ENCODE measurements at regions not wholly inside any gene's neighbourhood (a gene's known extent, or its start where the extent isn't known, plus 50 kb on each side); places are given as distances from the start of the nearest gene placed in this dataset.

GRCh38 chr2:211144078-211144477 lies 587.7 kb downstream of the CPS1 start:
- no peak for TF ChIP-seq JUND (IDR thresholded peaks at IDR 0.05; ENCODE audit: low read length)
- TF ChIP-seq ATF3 (IDR thresholded peaks at IDR 0.05; ENCODE audit: insufficient read depth, low read depth, low read length): no peak
- no peak for TF ChIP-seq TAF1 (IDR thresholded peaks at IDR 0.05; ENCODE audit: low read depth, low read length)
- no peak for TF ChIP-seq CTCF (IDR thresholded peaks at IDR 0.05; ENCODE audit: control extremely low read depth in 1 of 3, insufficient read depth in 1 of 3, low read depth in 1 of 3, low read length in 3 of 3)
- no peak for TF ChIP-seq NRF1 (IDR thresholded peaks at IDR 0.05; ENCODE audit: low read depth, low read length)
- TF ChIP-seq MAX (IDR thresholded peaks at IDR 0.05): no peak
- TF ChIP-seq TCF12 (IDR thresholded peaks at IDR 0.05; ENCODE audit: low read depth, low read length): no peak
- TF ChIP-seq CHD2 (IDR thresholded peaks at IDR 0.05; ENCODE audit: low read length): no peak
- no peak for TF ChIP-seq RFX5 (IDR thresholded peaks at IDR 0.05; ENCODE audit: borderline replicate concordance, low read depth, low read length)
- TF ChIP-seq POLR2A (IDR thresholded peaks at IDR 0.05; ENCODE audit: control extremely low read depth in 1 of 2, low read depth in 2 of 2, low read length in 2 of 2): no peak
- no peak for TF ChIP-seq SIX5 (IDR thresholded peaks at IDR 0.05; ENCODE audit: low read depth, low read length)
- TF ChIP-seq CEBPB (IDR thresholded peaks at IDR 0.05; ENCODE audit: low read depth, low read length): no peak
- TF ChIP-seq SUZ12 (IDR thresholded peaks at IDR 0.05; ENCODE audit: low read length): no peak
